Astrocyte of the spinal cord (primary cell): ENCODE measurements at regions not wholly inside any gene's neighbourhood (a gene's known extent, or its start where the extent isn't known, plus 50 kb on each side); places are given as distances from the start of the nearest gene placed in this dataset.

ENCODE experiments used
- DNase-seq: peaks from one replicate; pipeline ENCODE4 v3.0.0; 2011; ENCODE audit warnings: low read depth, low spot score
- H3K4me3 ChIP-seq: 2 replicates; pipeline ENCODE4 v1.5.1; 2011; ENCODE audit warnings: low read depth, mild to moderate bottlenecking, low read length, moderate library complexity
- CTCF ChIP-seq: IDR thresholded peaks from 2 replicates; pipeline ENCODE4 v1.5.1; 2012; ENCODE audit warnings: low read depth, mild to moderate bottlenecking, low read length, inconsistent platforms
- in situ Hi-C: cut with HindIII; loops from 2 replicates; pipeline ENCODE4 v1.10.0; 2017; ENCODE audit warnings: low sequenced_read_pairs

GRCh38 chr10:44458671-44459413 is 73.9 kb upstream of the CXCL12 start:
- no peak for DNase-seq
- no peak for TF ChIP-seq CTCF
- in situ Hi-C loops = no loop called here
- H3K4me3 ChIP-seq = no peak overlapping the region

GRCh38 chr10:44459671-44460070 is 74.8 kb upstream of the CXCL12 start:
- in situ Hi-C loops = no loop called here
- no peak for TF ChIP-seq CTCF
- no peak for DNase-seq
- no peak overlapping the region for H3K4me3 ChIP-seq

GRCh38 chr10:44460416-44460815 is 75.5 kb upstream of the CXCL12 start:
- no peak for TF ChIP-seq CTCF
- no peak for DNase-seq
- H3K4me3 ChIP-seq = no peak overlapping the region
- in situ Hi-C loops = no loop called here

GRCh38 chr10:44462338-44462914 is 77.5 kb upstream of the CXCL12 start:
- DNase-seq = no peak

GRCh38 chr10:44463511-44464121 is 78.7 kb upstream of the CXCL12 start:
- TF ChIP-seq CTCF = no peak
- in situ Hi-C loops = no loop called here
- DNase-seq = no peak
- H3K4me3 ChIP-seq = no peak overlapping the region

More at GRCh38 chr10:44462338-44462914, 77.5 kb upstream of the CXCL12 start:
- no peak overlapping the region for H3K4me3 ChIP-seq
- in situ Hi-C loops = no loop called here
- no peak for TF ChIP-seq CTCF

- in situ Hi-C loops = no loop called here
- no peak for DNase-seq
- H3K4me3 ChIP-seq = no peak overlapping the region
- TF ChIP-seq CTCF = no peak
These were observed 79.6 kb upstream of the CXCL12 start for GRCh38 chr10:44464503-44464902.
